NCI-H1694 (cell line): ENCODE measurements at regions not wholly inside any gene's neighbourhood (a gene's known extent, or its start where the extent isn't known, plus 50 kb on each side); places are given as distances from the start of the nearest gene placed in this dataset.
"Not testable (repeated sequence)": the region's sequence is repeated elsewhere in the genome, so short reads cannot be mapped to it uniquely, and the experiment has no call there.

Source experiments
- DNase-seq: peaks from one replicate; lab custom pipeline; 2025; lab: John Stamatoyannopoulos, UW

- DNase-seq = no peak
Observed at GRCh38 chr9:7342229-7342628, 457.3 kb downstream of the DMAC1 start.

DNA sequence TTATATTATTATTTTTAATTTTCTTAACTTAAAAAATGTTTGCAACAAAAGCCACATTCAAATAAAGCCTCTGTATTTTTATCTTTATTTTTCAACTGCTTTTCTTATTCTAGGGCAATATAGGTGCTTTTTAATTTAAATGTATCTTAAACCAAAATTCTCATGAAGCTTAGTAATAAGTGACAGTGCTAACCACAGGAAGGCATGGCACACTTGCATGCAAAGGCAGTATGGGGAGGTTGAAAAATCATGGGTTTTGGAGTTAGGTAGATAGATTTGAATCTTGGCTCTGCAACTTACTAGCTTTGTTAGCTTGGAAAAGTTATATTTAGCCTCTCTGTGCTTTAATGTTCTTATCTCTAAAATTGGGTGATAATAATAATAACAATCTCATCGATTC lies 458.0 kb downstream of the DMAC1 start:
- no peak for DNase-seq

DNA sequence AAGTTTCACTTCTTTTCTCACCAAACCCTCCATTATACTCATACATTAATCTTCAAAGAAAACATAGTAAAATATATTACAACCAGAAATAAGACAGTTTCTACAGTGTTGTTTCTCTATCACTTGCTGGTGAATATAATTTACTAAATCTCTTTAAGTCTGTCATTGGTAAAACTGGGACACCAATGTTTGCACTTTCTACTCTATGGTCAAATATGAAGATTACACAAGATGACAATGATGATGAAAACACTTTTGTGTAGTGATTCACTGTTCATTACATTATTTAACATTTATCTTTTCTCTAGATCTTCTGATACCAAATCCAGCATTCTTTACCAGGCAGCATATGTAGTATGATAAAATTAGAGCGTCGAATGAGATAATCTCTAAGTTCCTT lies 459.1 kb downstream of the DMAC1 start:
- no peak for DNase-seq

GRCh38 chr9:7338586-7339281 lies 460.8 kb downstream of the DMAC1 start:
- DNase-seq = no peak

DNA sequence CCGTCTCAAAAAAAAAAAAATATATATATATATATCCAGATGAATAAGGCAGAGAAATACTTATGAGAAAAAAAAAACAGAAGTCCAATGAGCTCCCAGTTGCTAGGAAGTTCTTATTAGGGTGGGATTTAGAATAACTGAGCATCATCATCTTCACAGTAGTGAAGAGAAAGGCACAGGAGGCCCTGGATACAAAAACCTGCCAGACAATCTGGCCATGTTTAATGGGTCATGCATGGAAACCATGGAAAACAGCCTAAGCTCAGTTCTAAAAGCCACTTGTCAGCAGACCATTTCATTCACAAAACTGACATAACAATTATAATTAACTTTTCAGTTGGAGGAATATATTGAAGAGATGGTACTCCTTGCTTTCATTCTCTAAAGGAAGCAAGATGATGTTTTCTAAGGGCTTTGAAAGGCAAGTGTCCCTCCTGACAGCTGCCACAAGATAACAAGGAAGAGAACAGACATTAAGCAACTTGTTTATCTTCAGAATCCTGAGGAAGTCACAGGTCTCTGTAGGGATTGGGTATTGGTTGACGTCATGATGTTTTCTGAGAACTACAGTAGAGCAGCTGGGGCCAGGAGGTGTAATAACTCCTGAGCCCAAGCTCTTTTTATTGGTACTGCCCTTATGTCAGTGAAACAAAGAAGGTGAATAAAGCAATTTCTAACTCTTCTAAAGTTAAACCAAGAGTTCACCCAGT lies 463.1 kb downstream of the DMAC1 start:
- no peak for DNase-seq

DNA sequence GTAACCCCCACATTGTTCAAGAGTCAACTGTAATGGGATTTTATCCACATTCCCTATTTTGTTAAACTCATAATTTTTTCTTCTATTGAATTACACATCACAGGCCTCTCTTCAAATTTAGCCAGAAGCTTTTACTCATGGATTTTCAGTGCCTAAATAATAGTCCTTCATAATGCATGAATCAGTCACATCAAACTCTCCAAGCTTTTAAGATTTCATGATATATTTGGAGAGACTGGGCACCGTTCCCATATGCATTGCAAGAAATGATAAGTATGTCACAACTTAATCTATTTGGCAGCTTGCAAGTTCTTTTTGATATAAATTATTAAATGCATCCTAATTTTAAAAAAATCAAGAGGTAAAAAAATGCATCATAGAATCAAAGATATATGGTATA lies 465.9 kb downstream of the DMAC1 start:
- no peak for DNase-seq

DNA sequence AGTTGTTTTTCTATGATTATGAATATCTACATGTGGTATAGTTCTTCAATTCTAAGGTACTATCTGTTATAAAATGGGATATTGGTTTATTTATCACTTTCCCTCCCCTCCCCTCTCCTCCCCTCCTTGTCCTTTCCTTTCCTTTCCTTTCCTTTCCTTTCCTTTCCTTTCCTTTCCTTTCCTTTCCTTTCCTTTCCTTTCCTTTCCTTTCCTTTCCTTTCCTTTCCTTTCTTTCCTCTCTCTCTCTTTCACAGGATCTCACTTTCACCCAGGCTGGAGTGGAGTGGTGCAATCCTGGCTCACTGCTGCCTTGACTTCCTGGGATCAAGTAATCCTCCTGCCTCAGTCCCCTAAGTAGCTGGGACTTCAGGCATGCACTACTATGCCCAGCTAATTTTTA lies 466.8 kb downstream of the DMAC1 start:
- no peak for DNase-seq

- DNase-seq = no peak
Observed at GRCh38 chr9:7328453-7328852, 471.1 kb downstream of the DMAC1 start.

GRCh38 chr9:7325995-7326394 lies 473.6 kb downstream of the DMAC1 start:
- no peak for DNase-seq

- no peak for DNase-seq
Observed at GRCh38 chr9:7324152-7324598, 475.4 kb downstream of the DMAC1 start.

DNA sequence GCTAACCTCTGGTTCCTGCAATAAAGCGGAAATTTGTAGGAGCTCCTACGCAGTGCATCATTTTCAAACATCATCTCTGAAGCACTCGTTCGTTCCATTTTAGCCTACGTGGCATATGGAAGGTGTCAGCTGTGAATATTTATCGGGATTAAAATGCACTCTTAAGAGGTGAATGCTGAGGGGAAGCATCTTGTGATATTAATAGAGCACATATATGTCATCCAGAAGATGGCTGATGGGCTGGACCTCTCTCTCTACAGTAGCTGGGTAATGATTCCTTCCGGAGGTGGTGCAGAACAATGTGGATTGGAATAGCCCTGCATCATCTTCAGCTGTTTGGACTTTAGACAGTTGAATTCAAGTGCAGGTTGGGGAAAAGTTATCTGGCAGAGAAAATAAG lies 478.7 kb downstream of the DMAC1 start:
- no peak for DNase-seq

- DNase-seq = no peak
Observed at GRCh38 chr9:7320139-7320538, 479.4 kb downstream of the DMAC1 start.

GRCh38 chr9:7318920-7319319 lies 480.7 kb downstream of the DMAC1 start:
- no peak for DNase-seq

DNA sequence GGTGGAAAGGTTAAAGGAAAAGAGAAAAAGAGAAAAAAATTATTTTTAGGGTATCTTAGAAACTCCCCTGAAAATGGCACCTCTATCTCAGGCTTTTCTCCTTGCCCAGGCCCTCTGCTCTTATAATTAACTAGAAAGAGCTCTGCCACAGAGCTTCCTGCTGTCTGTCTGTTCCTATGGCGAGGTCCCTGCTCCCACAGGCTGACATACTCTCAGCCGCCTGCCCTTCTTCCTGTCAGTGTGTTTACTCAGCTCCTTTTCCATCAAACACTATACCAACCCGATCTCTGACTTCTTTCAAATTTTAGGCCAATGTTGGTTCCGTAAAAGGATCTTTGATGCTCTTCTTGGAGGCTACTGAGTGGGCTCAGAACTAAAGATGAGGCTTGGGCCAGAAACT lies 482.6 kb downstream of the DMAC1 start:
- no peak for DNase-seq

- no peak for DNase-seq
Observed at GRCh38 chr9:7316166-7316795, 483.3 kb downstream of the DMAC1 start.

DNA sequence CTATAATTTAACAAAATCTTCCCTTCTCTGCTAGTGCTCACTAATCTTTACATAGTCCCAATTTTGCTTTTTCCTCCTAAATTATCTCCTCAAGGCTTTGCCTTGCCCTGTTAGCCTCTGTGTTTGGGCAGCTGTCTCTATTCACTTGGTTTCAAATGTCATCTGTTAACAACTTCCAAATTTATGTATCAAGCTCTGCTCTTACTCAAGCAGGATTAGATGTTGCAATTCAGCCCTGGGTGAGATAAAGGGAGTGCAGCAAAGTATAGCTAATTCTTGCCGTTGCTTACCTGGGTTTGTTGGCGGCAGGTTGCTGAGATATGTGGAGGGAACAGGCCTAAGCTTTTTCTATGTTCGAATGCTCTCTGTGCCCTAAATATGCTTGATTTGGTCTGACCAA lies 483.8 kb downstream of the DMAC1 start:
- no peak for DNase-seq

DNA sequence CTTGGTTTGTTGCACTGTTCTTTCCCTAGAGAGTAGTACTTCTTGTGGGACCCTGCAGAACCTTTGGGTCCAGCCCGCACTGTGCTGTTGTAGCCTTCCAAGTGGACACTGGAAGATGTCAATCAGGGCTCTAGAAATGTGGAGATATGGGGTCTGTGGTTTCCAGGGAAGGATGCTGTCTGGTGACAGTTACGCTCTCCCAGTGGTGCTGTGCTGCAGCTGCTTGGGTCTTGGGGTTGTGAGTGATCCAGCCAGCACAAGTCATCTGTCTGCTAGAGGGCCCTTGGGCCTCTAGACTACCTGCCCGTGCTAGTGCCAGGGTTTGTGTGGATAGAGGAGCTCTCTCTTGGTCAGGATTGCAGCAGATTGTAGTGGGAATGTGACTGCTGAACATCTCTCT lies 484.5 kb downstream of the DMAC1 start:
- no peak for DNase-seq

DNA sequence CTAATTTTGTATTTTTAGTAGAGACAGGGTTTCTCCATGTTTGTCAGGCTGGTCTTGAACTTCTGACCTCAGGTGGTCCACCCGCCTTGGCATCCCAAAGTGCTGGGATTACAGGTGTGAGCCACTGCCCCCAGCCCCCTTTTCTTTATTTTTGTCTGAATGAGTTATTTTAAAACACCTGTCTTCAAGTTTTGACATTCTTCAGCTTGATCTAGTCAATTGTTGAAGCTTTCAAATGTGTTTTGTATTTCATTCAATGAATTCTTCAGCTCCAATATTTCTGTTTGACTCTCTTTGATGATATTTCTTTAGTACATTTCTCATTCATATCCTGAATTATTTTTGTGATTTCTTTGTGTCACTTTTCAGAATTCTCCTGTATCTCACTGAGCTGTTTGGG lies 486.2 kb downstream of the DMAC1 start:
- no peak for DNase-seq

DNA sequence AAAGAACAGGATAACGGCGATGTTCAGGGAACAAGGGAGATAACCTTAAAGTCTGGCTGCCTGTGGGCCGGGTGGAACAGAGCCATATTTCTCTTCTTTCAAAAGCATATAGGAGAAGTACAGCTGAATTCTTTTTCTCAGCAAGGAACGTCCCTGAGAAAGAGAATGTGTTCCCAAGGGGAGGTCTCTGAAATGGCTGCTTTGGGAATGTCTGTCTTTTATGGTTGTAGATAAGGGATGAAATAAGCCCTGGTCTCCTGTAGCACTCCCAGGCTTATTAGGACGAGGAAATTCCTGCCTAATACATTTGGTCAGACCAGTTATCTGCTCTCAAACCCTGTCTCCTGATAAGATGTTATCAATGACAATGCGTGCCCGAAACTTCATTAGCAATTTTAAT lies 490.5 kb downstream of the DMAC1 start:
- DNase-seq = not testable (repeated sequence)

DNA sequence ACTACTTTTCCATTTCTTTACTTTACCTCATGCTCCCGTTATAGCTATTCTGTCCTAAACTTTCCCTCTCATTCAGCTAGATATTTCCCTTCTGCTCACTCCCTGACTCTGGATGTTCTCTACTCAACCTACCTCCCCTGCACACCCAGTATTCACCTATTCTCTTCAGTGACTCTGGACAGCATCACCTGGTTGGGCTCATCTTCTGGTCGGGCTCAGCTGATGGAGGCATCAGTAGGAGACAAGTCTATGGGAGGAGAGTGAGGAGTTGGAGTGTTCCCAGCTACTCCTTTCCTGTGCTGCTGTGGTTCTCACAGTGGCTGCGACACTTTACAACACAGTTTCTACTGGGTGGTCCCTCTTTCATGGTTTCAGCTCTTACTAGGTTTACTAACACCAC lies 493.9 kb downstream of the DMAC1 start:
- no peak for DNase-seq

DNA sequence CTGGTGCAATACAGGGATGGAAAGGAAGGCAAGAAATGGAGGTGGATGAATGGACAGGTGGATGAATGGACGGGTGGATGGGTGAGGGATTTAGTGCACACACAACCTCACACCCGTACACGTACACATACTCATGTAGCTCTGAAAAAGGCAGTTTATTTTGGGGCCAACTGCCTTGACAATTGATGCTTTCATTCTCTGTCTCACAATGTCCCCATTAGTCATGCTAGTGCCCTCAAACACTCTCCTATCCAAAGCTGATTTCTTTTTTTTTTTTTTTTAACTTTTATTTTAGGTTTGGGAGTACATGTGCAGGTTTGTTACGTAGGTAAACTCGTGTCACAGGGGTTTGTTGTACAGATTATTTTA lies 495.0 kb downstream of the DMAC1 start:
- DNase-seq = no peak

- DNase-seq = no peak
Observed at GRCh38 chr9:7303907-7304626, 495.5 kb downstream of the DMAC1 start.

DNA sequence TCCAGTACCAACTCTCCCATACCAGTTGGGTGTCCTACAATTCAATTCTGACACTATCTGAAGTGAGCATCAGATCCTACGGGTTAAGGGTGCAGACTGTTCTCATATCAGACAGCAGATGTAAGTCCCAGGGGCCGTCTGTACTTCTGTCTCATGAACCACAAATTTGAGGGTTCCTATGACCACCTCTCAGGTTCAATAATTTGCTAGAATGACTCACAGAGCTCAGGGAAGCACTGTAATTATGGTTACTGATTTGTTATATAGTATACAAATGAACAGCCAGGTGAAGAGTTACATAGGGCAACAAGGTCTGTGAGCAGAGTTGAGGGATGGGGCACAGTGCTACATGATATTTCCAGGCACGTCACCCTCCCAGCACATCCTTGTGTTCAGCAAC lies 499.1 kb downstream of the DMAC1 start:
- no peak for DNase-seq
